ENCODE measurements at regions not wholly inside any gene's neighbourhood (a gene's known extent, or its start where the extent isn't known, plus 50 kb on each side); places are given as distances from the start of the nearest gene placed in this dataset.

- Mint-ChIP-seq H3K27ac (ENCODE audit: unreplicated experiment) (no peak overlapping the region), H3K4me1 (ENCODE audit: low read depth, unreplicated experiment) (no peaks in the 10 kb centered on the region), H3K4me3 (ENCODE audit: unreplicated experiment) (no peak overlapping the region), H3K9me3 (ENCODE audit: unreplicated experiment) (no peaks in the 10 kb centered on the region), H3K27me3 (ENCODE audit: insufficient read depth, unreplicated experiment) (peaks cover 4% of the 10 kb centered on the region), H3K36me3 (ENCODE audit: insufficient read depth, unreplicated experiment) (no peaks in the 10 kb centered on the region)
- Histone ChIP-seq H3K27me3 (replicated peaks; ENCODE audit: control insufficient read depth, insufficient read depth, low read length) (no peaks in the 10 kb centered on the region), H3K4me1 (no peaks in the 10 kb centered on the region), H3K9me3 (no peaks in the 10 kb centered on the region), H3K36me3 (ENCODE audit: control insufficient read depth, insufficient read depth, low read length) (no peaks in the 10 kb centered on the region), H3K4me3 (ENCODE audit: low read depth, low read length) (no peak overlapping the region)
- BruUV-seq (replicated peaks), result no TSS peak
- POLR2A ChIA-PET, result no interaction called here
- TF ChIP-seq CTCF (IDR thresholded peaks at IDR 0.05; ENCODE audit: insufficient read depth in 1 of 2, low read depth in 1 of 2, low read length in 1 of 2, severe bottlenecking in 1 of 2, unreplicated experiment in 1 of 2), result no peak
- intact Hi-C loops (cut with micrococcal nuclease; ENCODE audit: unreplicated experiment), result no loop called here
- no peak for DNase-seq
- CTCF ChIA-PET, result interaction anchor here (0.6 kb wide), 1 partner anchor 34 kb away, joined by 5 read pairs; no protein-coding TSS in a partner anchor
Measured at GRCh38 chr5:60517850-60518249, 182.1 kb downstream of the DEPDC1B start.

GRCh38 chr5:60517094-60517694, 182.8 kb downstream of the DEPDC1B start:
- H3K27me3 ChIP-seq (replicated peaks; ENCODE audit: control insufficient read depth, insufficient read depth, low read length), result no peaks in the 10 kb centered on the region
- DNase-seq, result no peak
- no peak for TF ChIP-seq CTCF (IDR thresholded peaks at IDR 0.05; ENCODE audit: insufficient read depth in 1 of 2, low read depth in 1 of 2, low read length in 1 of 2, severe bottlenecking in 1 of 2, unreplicated experiment in 1 of 2)
- Mint-ChIP-seq H3K27ac (ENCODE audit: unreplicated experiment) (no peak overlapping the region), H3K9me3 (ENCODE audit: unreplicated experiment) (no peaks in the 10 kb centered on the region), H3K4me1 (ENCODE audit: low read depth, unreplicated experiment) (no peaks in the 10 kb centered on the region), H3K27me3 (ENCODE audit: insufficient read depth, unreplicated experiment) (peaks cover 4% of the 10 kb centered on the region), H3K36me3 (ENCODE audit: insufficient read depth, unreplicated experiment) (no peaks in the 10 kb centered on the region), H3K4me3 (ENCODE audit: unreplicated experiment) (no peak overlapping the region)
- H3K36me3 ChIP-seq (ENCODE audit: control insufficient read depth, insufficient read depth, low read length), result no peaks in the 10 kb centered on the region
- H3K4me3 ChIP-seq (ENCODE audit: low read depth, low read length), result no peak overlapping the region
- intact Hi-C loops (cut with micrococcal nuclease; ENCODE audit: unreplicated experiment), result no loop called here
- H3K4me1 ChIP-seq, result no peaks in the 10 kb centered on the region
- ChIA-PET CTCF (interaction anchor here (0.6 kb wide), 1 partner anchor 33 kb away, joined by 5 read pairs; no protein-coding TSS in a partner anchor), POLR2A (no interaction called here)
- H3K9me3 ChIP-seq, result no peaks in the 10 kb centered on the region
- no TSS peak for BruUV-seq (replicated peaks)

- Histone ChIP-seq H3K9me3 (no peaks in the 10 kb centered on the region), H3K27me3 (replicated peaks; ENCODE audit: control insufficient read depth, insufficient read depth, low read length) (no peaks in the 10 kb centered on the region), H3K36me3 (ENCODE audit: control insufficient read depth, insufficient read depth, low read length) (no peaks in the 10 kb centered on the region), H3K4me1 (no peaks in the 10 kb centered on the region), H3K4me3 (ENCODE audit: low read depth, low read length) (no peak overlapping the region)
- no peak for TF ChIP-seq CTCF (IDR thresholded peaks at IDR 0.05; ENCODE audit: insufficient read depth in 1 of 2, low read depth in 1 of 2, low read length in 1 of 2, severe bottlenecking in 1 of 2, unreplicated experiment in 1 of 2)
- intact Hi-C loops (cut with micrococcal nuclease; ENCODE audit: unreplicated experiment), result no loop called here
- H3K4me3 Mint-ChIP-seq (ENCODE audit: unreplicated experiment), result no peak overlapping the region
- ChIA-PET POLR2A (no interaction called here), CTCF (interaction anchor here (0.6 kb wide), 1 partner anchor 177 kb away, joined by 3 read pairs; no protein-coding TSS in a partner anchor)
- no peak overlapping the region for H3K27ac Mint-ChIP-seq (ENCODE audit: unreplicated experiment)
- BruUV-seq (replicated peaks), result no TSS peak
- no peaks in the 10 kb centered on the region for H3K9me3 Mint-ChIP-seq (ENCODE audit: unreplicated experiment)
- no peak for DNase-seq
- H3K27me3 Mint-ChIP-seq (ENCODE audit: insufficient read depth, unreplicated experiment), result peaks cover 4% of the 10 kb centered on the region
- no peaks in the 10 kb centered on the region for H3K36me3 Mint-ChIP-seq (ENCODE audit: insufficient read depth, unreplicated experiment)
- no peaks in the 10 kb centered on the region for H3K4me1 Mint-ChIP-seq (ENCODE audit: low read depth, unreplicated experiment)
Measured at GRCh38 chr5:60516688-60517087, 183.3 kb downstream of the DEPDC1B start.
